ENCODE measurements at regions not wholly inside any gene's neighbourhood (a gene's known extent, or its start where the extent isn't known, plus 50 kb on each side); places are given as distances from the start of the nearest gene placed in this dataset.

GRCh38 chr10:120131183-120131582, 238.7 kb downstream of the SEC23IP start:
- Histone ChIP-seq H3K9ac (ENCODE audit: insufficient read depth in 1 of 2, low read depth in 2 of 2, low read length in 2 of 2) (no peak overlapping the region), H3K4me2 (ENCODE audit: insufficient read depth, low read length) (no peak overlapping the region), H3K4me1 (replicated peaks in 1 of 2; ENCODE audit: control insufficient read depth in 2 of 2, insufficient read depth in 2 of 2, low read length in 2 of 2) (no peaks in the 10 kb centered on the region; a peak in 1 of 5 replicates), H3K4me3 (no peak overlapping the region), H3K27me3 (ENCODE audit: control insufficient read depth in 2 of 2, insufficient read depth in 2 of 2, low read length in 2 of 2) (no peaks in the 10 kb centered on the region), H2AFZ (ENCODE audit: low read depth, low read length) (no peak overlapping the region), H3K36me3 (ENCODE audit: control insufficient read depth, insufficient read depth, low read length) (no peaks in the 10 kb centered on the region), H3K79me2 (ENCODE audit: control insufficient read depth, insufficient read depth, low read length) (no peaks in the 10 kb centered on the region), H3K9me3 (replicated peaks; ENCODE audit: control insufficient read depth, insufficient read depth, low read depth, low read length) (no peaks in the 10 kb centered on the region), H3K27ac (ENCODE audit: extremely low read depth, low read depth, low read length) (no peak overlapping the region), H3K9me1 (ENCODE audit: control insufficient read depth, insufficient read depth, low read length) (no peaks in the 10 kb centered on the region), H4K20me1 (replicated peaks; ENCODE audit: control insufficient read depth, insufficient read depth, low read length) (no peaks in the 10 kb centered on the region)
- ChIA-PET CTCF (ENCODE audit: low intra/inter-chr PET ratio) (no interaction called here), POLR2A (interaction anchor here (0.8 kb wide), 1 partner anchor 894 kb away, joined by 3 read pairs; no protein-coding TSS in a partner anchor)
- no peak for FAIRE-seq
- 0% methylated on average over 3 of the region's 3 CpGs for WGBS (ENCODE audit: insufficient coverage, low coverage, missing lambda C conversion rate)
- BruUV-seq (replicated peaks): no TSS peak
- peak in 3 of 4 experiments; percentile 6 to 21 (median 12) for DNase-seq (ENCODE audit: extremely low read depth in 1 of 4, low spot score in 3 of 4)
- in situ Hi-C loops (cut with MboI): no loop called here
- intact Hi-C loops (cut with micrococcal nuclease): no loop called here
- no peak; the same call in 2 of the 3 replicates for ATAC-seq
- TF ChIP-seq KLF16 (IDR thresholded peaks at IDR 0.05) (no peak), RCOR1 (IDR thresholded peaks at IDR 0.05; ENCODE audit: borderline replicate concordance in 1 of 2, low read depth in 2 of 2, low read length in 2 of 2) (peak in 1 of 2 experiments; percentile 25; a peak in 1 of 4 replicates), CHD2 (IDR thresholded peaks at IDR 0.05; ENCODE audit: low read depth, low read length) (no peak), MIER1 (IDR thresholded peaks at IDR 0.05; ENCODE audit: low read depth) (peak; percentile 87), PRPF4 (IDR thresholded peaks at IDR 0.05; ENCODE audit: insufficient read depth, low read depth, low read length, poor library complexity, severe bottlenecking) (no peak), FOXA1 (IDR thresholded peaks at IDR 0.05; ENCODE audit: borderline replicate concordance) (no peak), ZNF224 (CRISPR knock-in tag; IDR thresholded peaks at IDR 0.05) (no peak), ZEB2 (IDR thresholded peaks at IDR 0.05) (no peak), ZNF12 (CRISPR knock-in tag; IDR thresholded peaks at IDR 0.05) (no peak)
- TF ChIP-seq, protein P1, sequence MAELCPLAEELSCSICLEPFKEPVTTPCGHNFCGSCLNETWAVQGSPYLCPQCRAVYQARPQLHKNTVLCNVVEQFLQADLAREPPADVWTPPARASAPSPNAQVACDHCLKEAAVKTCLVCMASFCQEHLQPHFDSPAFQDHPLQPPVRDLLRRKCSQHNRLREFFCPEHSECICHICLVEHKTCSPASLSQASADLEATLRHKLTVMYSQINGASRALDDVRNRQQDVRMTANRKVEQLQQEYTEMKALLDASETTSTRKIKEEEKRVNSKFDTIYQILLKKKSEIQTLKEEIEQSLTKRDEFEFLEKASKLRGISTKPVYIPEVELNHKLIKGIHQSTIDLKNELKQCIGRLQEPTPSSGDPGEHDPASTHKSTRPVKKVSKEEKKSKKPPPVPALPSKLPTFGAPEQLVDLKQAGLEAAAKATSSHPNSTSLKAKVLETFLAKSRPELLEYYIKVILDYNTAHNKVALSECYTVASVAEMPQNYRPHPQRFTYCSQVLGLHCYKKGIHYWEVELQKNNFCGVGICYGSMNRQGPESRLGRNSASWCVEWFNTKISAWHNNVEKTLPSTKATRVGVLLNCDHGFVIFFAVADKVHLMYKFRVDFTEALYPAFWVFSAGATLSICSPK (IDR thresholded peaks at IDR 0.05; ENCODE audit: borderline replicate concordance): no peak
- TF ChIP-seq, protein P2, sequence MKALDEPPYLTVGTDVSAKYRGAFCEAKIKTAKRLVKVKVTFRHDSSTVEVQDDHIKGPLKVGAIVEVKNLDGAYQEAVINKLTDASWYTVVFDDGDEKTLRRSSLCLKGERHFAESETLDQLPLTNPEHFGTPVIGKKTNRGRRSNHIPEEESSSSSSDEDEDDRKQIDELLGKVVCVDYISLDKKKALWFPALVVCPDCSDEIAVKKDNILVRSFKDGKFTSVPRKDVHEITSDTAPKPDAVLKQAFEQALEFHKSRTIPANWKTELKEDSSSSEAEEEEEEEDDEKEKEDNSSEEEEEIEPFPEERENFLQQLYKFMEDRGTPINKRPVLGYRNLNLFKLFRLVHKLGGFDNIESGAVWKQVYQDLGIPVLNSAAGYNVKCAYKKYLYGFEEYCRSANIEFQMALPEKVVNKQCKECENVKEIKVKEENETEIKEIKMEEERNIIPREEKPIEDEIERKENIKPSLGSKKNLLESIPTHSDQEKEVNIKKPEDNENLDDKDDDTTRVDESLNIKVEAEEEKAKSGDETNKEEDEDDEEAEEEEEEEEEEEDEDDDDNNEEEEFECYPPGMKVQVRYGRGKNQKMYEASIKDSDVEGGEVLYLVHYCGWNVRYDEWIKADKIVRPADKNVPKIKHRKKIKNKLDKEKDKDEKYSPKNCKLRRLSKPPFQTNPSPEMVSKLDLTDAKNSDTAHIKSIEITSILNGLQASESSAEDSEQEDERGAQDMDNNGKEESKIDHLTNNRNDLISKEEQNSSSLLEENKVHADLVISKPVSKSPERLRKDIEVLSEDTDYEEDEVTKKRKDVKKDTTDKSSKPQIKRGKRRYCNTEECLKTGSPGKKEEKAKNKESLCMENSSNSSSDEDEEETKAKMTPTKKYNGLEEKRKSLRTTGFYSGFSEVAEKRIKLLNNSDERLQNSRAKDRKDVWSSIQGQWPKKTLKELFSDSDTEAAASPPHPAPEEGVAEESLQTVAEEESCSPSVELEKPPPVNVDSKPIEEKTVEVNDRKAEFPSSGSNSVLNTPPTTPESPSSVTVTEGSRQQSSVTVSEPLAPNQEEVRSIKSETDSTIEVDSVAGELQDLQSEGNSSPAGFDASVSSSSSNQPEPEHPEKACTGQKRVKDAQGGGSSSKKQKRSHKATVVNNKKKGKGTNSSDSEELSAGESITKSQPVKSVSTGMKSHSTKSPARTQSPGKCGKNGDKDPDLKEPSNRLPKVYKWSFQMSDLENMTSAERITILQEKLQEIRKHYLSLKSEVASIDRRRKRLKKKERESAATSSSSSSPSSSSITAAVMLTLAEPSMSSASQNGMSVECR (CRISPR knock-in tag; IDR thresholded peaks at IDR 0.05): no peak
